ENCODE measurements at regions not wholly inside any gene's neighbourhood (a gene's known extent, or its start where the extent isn't known, plus 50 kb on each side); places are given as distances from the start of the nearest gene placed in this dataset.

GRCh38 chr12:98137278-98137677, 378.1 kb upstream of the TMPO start:
- no peak for DNase-seq (ENCODE audit: low read depth)

GRCh38 chr12:98144953-98145352, 370.4 kb upstream of the TMPO start:
- no peak for DNase-seq (ENCODE audit: low read depth)

- DNase-seq (ENCODE audit: low read depth): no peak
Measured at GRCh38 chr12:98146043-98146442, 369.3 kb upstream of the TMPO start.

- no peak for DNase-seq (ENCODE audit: low read depth)
Measured at GRCh38 chr12:98146487-98146886, 368.9 kb upstream of the TMPO start.

GRCh38 chr12:98149270-98149669, 366.1 kb upstream of the TMPO start:
- no peak for DNase-seq (ENCODE audit: low read depth)

GRCh38 chr12:98149691-98150210, 365.6 kb upstream of the TMPO start:
- no peak for DNase-seq (ENCODE audit: low read depth)

- DNase-seq (ENCODE audit: low read depth): no peak
Measured at GRCh38 chr12:98151105-98151590, 364.2 kb upstream of the TMPO start.

GRCh38 chr12:98151984-98152383, 363.4 kb upstream of the TMPO start:
- no peak for DNase-seq (ENCODE audit: low read depth)

- DNase-seq (ENCODE audit: low read depth): no peak
Measured at GRCh38 chr12:98154850-98155249, 360.5 kb upstream of the TMPO start.

GRCh38 chr12:98156697-98157096, 358.7 kb upstream of the TMPO start:
- DNase-seq (ENCODE audit: low read depth): no peak

GRCh38 chr12:98162906-98163678, 352.3 kb upstream of the TMPO start:
- DNase-seq (ENCODE audit: low read depth): no peak

GRCh38 chr12:98172304-98172703, 343.1 kb upstream of the TMPO start:
- DNase-seq (ENCODE audit: low read depth): no peak

- no peak for DNase-seq (ENCODE audit: low read depth)
Measured at GRCh38 chr12:98172801-98173200, 342.6 kb upstream of the TMPO start.

GRCh38 chr12:98173773-98174427, 341.5 kb upstream of the TMPO start:
- no peak for DNase-seq (ENCODE audit: low read depth)

- DNase-seq (ENCODE audit: low read depth): no peak
Measured at GRCh38 chr12:98174428-98174809, 341.0 kb upstream of the TMPO start.

- no peak for DNase-seq (ENCODE audit: low read depth)
Measured at GRCh38 chr12:98178126-98178525, 337.3 kb upstream of the TMPO start.

GRCh38 chr12:98179151-98179550, 336.2 kb upstream of the TMPO start:
- no peak for DNase-seq (ENCODE audit: low read depth)

GRCh38 chr12:98180603-98181002, 334.8 kb upstream of the TMPO start:
- no peak for DNase-seq (ENCODE audit: low read depth)

GRCh38 chr12:98182821-98183220, 332.6 kb upstream of the TMPO start:
- DNase-seq (ENCODE audit: low read depth): no peak

GRCh38 chr12:98185606-98186005, 329.8 kb upstream of the TMPO start:
- DNase-seq (ENCODE audit: low read depth): peak; percentile 6

GRCh38 chr12:98188650-98189077, 326.7 kb upstream of the TMPO start:
- no peak for DNase-seq (ENCODE audit: low read depth)

- no peak for DNase-seq (ENCODE audit: low read depth)
Measured at GRCh38 chr12:98194591-98194990, 320.8 kb upstream of the TMPO start.

Measured in LHCN-M2 (cell line).